ENCODE measurements at regions not wholly inside any gene's neighbourhood (a gene's known extent, or its start where the extent isn't known, plus 50 kb on each side); places are given as distances from the start of the nearest gene placed in this dataset.

DNA sequence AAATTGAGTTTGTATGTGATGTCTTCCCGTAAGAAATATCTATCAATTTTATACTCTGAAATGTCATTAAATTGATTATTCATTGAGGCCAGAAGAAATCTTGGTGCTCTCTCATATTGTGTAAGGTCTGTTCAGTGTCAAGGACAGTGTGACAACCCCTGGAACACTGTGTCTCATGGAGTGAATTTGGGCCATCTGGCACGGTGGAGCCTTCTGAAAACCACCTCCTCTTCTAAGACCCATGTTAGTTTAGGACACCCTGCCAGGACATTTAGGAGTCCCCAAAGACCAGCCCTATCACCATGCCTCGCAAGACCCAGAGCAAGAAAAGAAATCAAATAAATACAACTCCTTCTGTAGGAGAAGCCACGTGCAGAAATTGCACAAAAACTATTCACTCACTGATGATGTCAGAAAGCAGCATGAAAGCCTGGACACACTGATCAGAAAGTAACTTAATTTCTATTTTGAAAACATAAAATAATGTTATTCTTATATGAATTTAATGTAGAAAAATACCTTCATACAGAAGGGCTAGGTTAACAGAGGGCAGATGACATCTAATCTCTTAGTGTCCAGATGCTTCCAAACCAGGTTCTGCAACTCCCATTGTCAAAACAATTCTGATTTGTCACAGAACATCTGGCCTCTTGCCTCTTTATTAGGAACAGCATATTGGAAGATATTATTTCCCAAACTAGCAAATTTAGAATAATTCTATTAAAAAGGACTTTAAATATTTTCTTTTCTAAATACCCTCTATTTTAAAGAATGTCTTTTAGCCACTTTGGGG is 298.8 kb downstream of the NR2F1-AS1 start:
- ATAC-seq (replicated peaks in 1 of 2) (no peak), DNase-seq (no peak)
- H3K4me1 Mint-ChIP-seq (ENCODE audit: low read depth) = no peaks in the 10 kb centered on the region
- peaks cover 0 to 1% of the 10 kb centered on the region in 2 donors for H3K36me3 Mint-ChIP-seq (ENCODE audit: insufficient read depth in 2 of 2)
- no peak overlapping the region for H3K27ac Mint-ChIP-seq
- peaks cover 3 to 7% of the 10 kb centered on the region in 2 donors for H3K9me3 Mint-ChIP-seq
- H3K4me3 Mint-ChIP-seq = no peak overlapping the region
- H3K27me3 Mint-ChIP-seq (ENCODE audit: low read depth) = no peaks in the 10 kb centered on the region

DNA sequence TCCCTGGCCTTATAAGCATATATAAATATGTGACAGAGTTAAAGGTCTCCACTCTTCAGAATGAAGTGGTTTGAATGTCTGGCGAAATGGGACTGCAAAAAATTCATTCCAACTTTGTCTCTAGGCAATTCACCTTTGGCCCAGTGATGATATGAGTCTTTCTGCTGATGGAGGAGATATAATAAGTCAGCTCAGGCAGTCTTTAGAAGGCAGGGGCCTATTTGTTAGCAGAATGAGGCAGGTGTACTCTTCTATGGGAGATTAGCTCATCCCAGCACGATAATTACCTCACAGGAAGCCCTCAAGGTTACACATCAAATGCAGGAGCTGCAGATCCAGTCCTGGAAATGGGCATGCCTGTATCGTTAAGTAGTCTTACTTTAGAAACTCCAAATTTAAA is 300.5 kb downstream of the NR2F1-AS1 start:
- H3K4me3 Mint-ChIP-seq = no peak overlapping the region
- no peaks in the 10 kb centered on the region for H3K36me3 Mint-ChIP-seq (ENCODE audit: insufficient read depth in 2 of 2)
- peaks cover 0 to 2% of the 10 kb centered on the region in 2 donors for H3K9me3 Mint-ChIP-seq
- no peaks in the 10 kb centered on the region for H3K4me1 Mint-ChIP-seq (ENCODE audit: low read depth)
- H3K27me3 Mint-ChIP-seq (ENCODE audit: low read depth) = no peaks in the 10 kb centered on the region
- ATAC-seq (replicated peaks in 1 of 2) (no peak), DNase-seq (no peak)
- H3K27ac Mint-ChIP-seq = no peak overlapping the region

DNA sequence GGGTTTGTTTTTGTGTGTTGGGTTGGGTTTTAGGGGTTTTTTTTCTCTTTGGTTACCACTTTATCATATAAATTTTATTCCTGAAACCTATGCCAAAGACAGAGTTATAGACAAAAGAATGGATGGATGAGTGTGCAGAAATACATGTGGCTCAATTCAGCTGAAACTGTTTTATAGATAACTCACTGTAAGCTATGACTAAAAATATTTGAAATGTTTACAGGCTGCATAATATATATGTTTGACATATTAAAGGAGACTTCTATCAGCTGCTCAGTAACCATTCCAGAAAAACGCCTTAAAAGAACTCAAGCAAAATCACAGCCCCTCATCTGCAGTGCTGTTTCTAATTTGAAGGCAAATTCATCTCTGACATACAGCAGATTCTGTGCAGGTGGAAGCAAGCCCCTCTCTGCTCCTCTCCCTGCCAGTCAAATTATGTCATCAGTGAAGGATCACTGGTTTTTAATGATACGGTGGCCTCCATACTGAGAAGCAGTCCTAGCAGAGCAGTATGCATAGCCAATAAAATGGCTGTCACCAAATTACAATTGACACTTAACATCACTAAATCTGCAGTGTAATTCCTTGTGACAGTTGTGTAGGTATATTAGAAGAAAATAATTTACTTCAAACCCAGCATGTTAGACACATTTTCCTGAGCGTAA is 301.6 kb downstream of the NR2F1-AS1 start:
- Mint-ChIP-seq H3K4me1 (ENCODE audit: low read depth) (no peaks in the 10 kb centered on the region), H3K9me3 (no peaks in the 10 kb centered on the region), H3K4me3 (no peak overlapping the region), H3K27ac (no peak overlapping the region), H3K27me3 (ENCODE audit: low read depth) (no peaks in the 10 kb centered on the region), H3K36me3 (ENCODE audit: insufficient read depth in 2 of 2) (no peaks in the 10 kb centered on the region)
- no peak for ATAC-seq (replicated peaks in 1 of 2)
- no peak for DNase-seq

DNA sequence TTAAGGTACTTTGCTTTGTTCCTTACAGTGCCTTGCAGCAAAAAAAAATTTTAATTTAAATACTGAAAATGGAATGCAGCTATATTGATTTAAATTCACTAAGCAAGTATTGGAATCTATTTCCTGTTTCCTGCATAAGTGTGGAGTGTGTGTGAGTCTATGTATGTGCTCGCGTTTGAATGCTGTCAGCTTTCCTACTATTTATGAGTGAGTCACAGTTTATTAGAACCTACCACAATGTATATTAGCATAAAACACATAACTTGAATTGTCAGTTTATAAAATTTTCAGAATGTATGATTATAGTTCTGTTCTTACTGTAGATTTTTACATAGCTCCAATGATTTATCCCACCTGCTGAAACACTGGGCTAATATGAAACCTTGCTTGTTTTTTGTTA is 302.1 kb downstream of the NR2F1-AS1 start:
- Mint-ChIP-seq H3K9me3 (no peaks in the 10 kb centered on the region), H3K27me3 (ENCODE audit: low read depth) (no peaks in the 10 kb centered on the region), H3K27ac (no peak overlapping the region), H3K36me3 (ENCODE audit: insufficient read depth in 2 of 2) (no peaks in the 10 kb centered on the region), H3K4me3 (no peak overlapping the region), H3K4me1 (ENCODE audit: low read depth) (no peaks in the 10 kb centered on the region)
- ATAC-seq (replicated peaks in 1 of 2) = no peak
- no peak for DNase-seq

DNA sequence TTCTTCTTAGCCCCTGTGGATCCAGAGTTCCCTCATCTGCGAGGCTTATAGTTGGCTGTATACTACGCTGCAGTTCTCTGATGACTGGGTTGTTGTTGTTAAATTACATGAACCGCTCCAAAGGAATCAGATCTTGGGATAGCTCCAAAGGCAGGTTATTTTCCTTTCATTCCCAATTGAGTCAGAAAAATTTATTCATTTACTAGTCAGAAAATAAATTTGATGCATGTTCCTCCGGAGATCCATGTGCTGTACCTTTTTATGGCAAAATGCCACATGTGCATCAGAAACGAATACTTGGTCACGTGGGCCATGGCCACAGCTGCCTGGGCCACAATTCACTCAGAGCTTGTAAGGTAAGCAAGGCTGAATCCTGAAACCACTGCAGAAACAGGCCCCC is 304.0 kb downstream of the NR2F1-AS1 start:
- no peak overlapping the region for H3K27ac Mint-ChIP-seq
- H3K36me3 Mint-ChIP-seq (ENCODE audit: insufficient read depth in 2 of 2) = no peaks in the 10 kb centered on the region
- no peaks in the 10 kb centered on the region for H3K9me3 Mint-ChIP-seq
- DNase-seq (no peak), ATAC-seq (replicated peaks in 1 of 2) (no peak)
- no peaks in the 10 kb centered on the region for H3K27me3 Mint-ChIP-seq (ENCODE audit: low read depth)
- H3K4me3 Mint-ChIP-seq = no peak overlapping the region
- no peaks in the 10 kb centered on the region for H3K4me1 Mint-ChIP-seq (ENCODE audit: low read depth)

DNA sequence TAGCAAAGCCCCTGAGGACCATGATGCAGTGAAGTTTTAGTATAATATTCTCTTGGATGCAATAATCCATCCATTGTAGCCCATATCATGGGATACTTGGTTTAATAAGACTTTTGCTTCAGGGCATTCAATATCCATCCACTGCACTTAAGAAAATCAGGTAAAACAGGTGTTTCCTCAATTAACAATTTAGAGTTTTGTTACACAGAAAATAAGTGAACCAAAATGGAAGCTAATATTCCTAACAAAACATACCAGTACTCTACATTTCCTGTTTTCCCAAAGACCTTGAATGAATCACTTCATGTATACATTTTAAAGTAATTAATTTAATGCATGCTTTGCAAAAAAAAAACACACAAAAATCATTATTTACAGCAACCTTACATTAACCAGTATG is 305.6 kb downstream of the NR2F1-AS1 start:
- DNase-seq = no peak
- Mint-ChIP-seq H3K4me1 (ENCODE audit: low read depth) (no peaks in the 10 kb centered on the region), H3K36me3 (ENCODE audit: insufficient read depth in 2 of 2) (no peaks in the 10 kb centered on the region), H3K27me3 (ENCODE audit: low read depth) (no peaks in the 10 kb centered on the region), H3K9me3 (no peaks in the 10 kb centered on the region), H3K27ac (no peak overlapping the region), H3K4me3 (no peak overlapping the region)
- no peak for ATAC-seq (replicated peaks in 1 of 2)

DNA sequence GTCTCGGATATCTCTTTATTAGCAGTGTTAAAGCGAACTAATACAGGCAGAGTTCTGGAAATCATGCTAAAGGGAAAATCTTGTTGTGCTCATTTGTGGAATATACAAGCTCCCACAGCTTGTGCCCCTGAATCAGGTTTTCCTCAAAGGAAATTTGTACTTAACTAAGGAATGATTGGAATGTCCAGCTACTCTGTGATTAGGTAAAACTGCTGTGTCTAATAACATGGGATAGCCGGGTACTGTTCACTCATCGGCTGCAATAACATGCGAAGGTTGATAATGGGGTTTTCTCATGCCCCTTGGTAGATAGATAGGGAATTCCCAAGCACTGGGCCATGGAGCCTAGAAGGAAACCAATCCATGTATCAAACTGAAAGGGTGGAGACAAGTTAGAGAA is 306.7 kb downstream of the NR2F1-AS1 start:
- Mint-ChIP-seq H3K9me3 (no peaks in the 10 kb centered on the region), H3K4me3 (no peak overlapping the region), H3K36me3 (ENCODE audit: insufficient read depth in 2 of 2) (no peaks in the 10 kb centered on the region), H3K4me1 (ENCODE audit: low read depth) (no peaks in the 10 kb centered on the region), H3K27me3 (ENCODE audit: low read depth) (no peaks in the 10 kb centered on the region), H3K27ac (no peak overlapping the region)
- DNase-seq (no peak), ATAC-seq (replicated peaks in 1 of 2) (no peak)

DNA sequence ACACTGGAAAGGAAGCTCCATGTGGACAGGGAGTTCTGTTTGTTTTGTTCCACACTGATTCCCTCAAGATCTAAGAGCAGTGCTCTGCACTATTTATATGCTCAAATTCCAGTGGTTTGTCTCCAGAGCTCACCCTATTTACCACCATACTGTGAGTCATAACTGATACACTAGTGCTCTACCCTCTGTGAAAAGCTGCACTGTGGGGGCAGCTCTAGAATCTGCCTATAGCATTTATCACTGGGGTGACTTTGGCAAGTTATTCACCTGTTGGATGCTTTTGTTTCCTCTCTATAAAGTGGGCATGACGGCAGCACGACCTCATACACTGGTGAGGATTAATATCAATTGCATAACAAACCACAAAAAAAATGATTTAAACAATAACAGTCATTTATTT is 307.8 kb downstream of the NR2F1-AS1 start:
- Mint-ChIP-seq H3K27ac (no peak overlapping the region), H3K4me3 (no peak overlapping the region), H3K4me1 (ENCODE audit: low read depth) (no peaks in the 10 kb centered on the region), H3K27me3 (ENCODE audit: low read depth) (no peaks in the 10 kb centered on the region), H3K9me3 (peaks cover 2 to 3% of the 10 kb centered on the region in 2 donors), H3K36me3 (ENCODE audit: insufficient read depth in 2 of 2) (peaks cover 0 to 1% of the 10 kb centered on the region in 2 donors)
- DNase-seq (no peak), ATAC-seq (replicated peaks in 1 of 2) (no peak)

DNA sequence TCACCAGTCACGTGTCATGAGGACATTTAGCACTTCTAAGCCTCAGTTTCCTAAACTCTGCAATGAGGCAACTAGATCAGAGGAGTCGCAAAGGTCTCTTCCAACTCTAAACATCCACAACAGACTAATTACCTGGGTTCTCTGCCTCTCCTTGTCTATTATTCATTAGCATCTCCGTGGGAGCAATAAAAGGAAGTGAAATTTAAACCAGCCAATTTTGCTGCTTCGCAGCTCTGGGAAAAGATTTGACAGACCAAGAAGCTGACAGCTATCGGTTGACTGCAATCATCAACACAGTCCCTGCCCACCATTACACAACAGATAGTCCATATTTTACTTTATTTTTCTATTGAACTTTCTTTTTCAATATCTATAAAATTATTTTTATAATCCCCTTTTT is 308.9 kb downstream of the NR2F1-AS1 start:
- no peak overlapping the region for H3K27ac Mint-ChIP-seq
- no peak for DNase-seq
- no peaks in the 10 kb centered on the region for H3K27me3 Mint-ChIP-seq (ENCODE audit: low read depth)
- H3K9me3 Mint-ChIP-seq = peaks cover 2 to 3% of the 10 kb centered on the region in 2 donors
- no peak for ATAC-seq (replicated peaks in 1 of 2)
- peaks cover 0 to 1% of the 10 kb centered on the region in 2 donors for H3K36me3 Mint-ChIP-seq (ENCODE audit: insufficient read depth in 2 of 2)
- H3K4me3 Mint-ChIP-seq = no peak overlapping the region
- no peaks in the 10 kb centered on the region for H3K4me1 Mint-ChIP-seq (ENCODE audit: low read depth)

DNA sequence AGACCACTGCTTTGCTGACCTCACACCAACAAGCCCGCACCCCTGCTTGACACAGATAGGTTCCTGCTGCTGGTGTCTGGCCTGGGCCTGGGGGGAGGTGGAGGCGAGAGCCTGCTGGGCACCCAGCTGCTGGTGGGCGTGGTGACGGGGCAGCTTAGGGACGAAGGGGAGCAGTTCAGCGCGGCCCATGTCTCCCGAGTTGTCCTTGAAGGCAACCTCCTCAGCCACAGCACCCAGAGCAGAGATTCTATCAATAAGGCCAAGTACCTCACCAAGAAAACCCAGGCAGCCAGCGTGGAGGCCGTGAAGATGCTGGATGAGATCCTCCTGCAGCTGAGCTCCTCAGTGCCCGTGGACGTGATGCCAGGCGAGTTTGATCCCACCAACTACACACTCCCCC is 313.3 kb downstream of the NR2F1-AS1 start:
- ATAC-seq (replicated peaks in 1 of 2) (no peak), DNase-seq (no peak)
- Mint-ChIP-seq H3K4me3 (no peak overlapping the region), H3K27me3 (ENCODE audit: low read depth) (no peaks in the 10 kb centered on the region), H3K27ac (no peak overlapping the region), H3K36me3 (ENCODE audit: insufficient read depth in 2 of 2) (peaks cover 0 to 1% of the 10 kb centered on the region in 2 donors), H3K4me1 (ENCODE audit: low read depth) (no peaks in the 10 kb centered on the region), H3K9me3 (peaks cover 2 to 3% of the 10 kb centered on the region in 2 donors)

DNA sequence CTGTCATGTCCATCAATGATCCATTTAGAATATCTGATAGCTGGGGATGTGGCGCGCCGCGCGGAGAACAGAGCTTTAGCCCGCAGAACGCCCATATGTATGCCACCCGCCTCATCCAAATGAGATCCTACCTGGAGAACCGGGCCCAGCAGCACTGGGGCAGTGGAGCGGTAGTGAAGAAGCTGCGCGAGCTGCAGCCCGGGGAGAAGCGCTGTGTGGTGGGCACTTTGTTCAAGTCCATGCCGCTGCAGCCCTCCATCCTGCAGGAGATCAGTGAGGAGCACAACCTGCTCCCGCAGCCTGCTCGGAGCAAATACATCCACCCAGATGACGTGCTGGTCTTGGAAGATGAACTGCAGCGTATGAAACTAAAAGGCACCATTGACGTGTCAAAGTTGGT is 313.7 kb downstream of the NR2F1-AS1 start:
- DNase-seq (no peak), ATAC-seq (replicated peaks in 1 of 2) (no peak)
- Mint-ChIP-seq H3K9me3 (peaks cover 2 to 3% of the 10 kb centered on the region in 2 donors), H3K4me3 (no peak overlapping the region), H3K4me1 (ENCODE audit: low read depth) (no peaks in the 10 kb centered on the region), H3K27ac (no peak overlapping the region), H3K27me3 (ENCODE audit: low read depth) (no peaks in the 10 kb centered on the region), H3K36me3 (ENCODE audit: insufficient read depth in 2 of 2) (peaks cover 0 to 1% of the 10 kb centered on the region in 2 donors)

DNA sequence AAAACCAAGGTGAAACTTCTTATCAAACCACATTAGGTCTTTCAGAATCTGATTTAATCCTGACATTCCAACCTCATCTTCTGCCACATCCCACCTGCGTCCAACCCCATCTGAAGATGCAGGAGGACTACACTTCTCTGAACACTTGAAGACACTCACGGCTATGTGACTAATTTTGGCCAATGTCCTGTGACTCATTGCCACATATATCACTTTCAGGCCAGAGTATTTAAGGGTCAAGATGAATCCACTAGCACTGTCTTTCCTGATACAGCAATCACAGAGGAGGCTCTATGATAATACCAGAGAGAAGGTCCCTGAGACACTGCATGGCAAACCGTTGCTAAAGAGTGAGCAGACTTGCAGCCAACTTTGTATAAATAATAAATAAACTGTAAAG is 323.4 kb downstream of the NR2F1-AS1 start:
- ATAC-seq (replicated peaks in 1 of 2) (no peak), DNase-seq (no peak)
- Mint-ChIP-seq H3K27ac (no peak overlapping the region), H3K4me1 (ENCODE audit: low read depth) (no peaks in the 10 kb centered on the region), H3K36me3 (ENCODE audit: insufficient read depth in 2 of 2) (no peaks in the 10 kb centered on the region), H3K4me3 (no peak overlapping the region), H3K9me3 (peaks cover 3 to 4% of the 10 kb centered on the region in 2 donors), H3K27me3 (ENCODE audit: low read depth) (no peaks in the 10 kb centered on the region)

DNA sequence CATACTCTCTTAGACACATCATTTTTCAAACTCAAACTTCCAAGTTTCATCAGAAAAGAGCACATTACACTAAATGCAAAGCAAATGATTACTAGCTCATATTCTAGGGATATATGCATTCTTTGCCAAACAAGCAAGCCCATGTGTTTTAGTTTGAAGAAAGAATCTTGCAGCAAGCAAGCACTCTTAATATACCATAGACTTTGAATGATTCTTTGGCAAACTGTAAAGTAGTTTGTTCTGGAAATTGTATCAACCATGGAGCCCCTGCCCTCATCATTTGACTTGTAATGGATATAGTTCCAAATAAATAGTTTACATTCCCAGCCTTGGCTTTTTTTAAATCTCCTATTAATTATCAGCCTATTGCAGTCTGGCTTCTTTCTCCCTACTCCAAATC is 325.2 kb downstream of the NR2F1-AS1 start:
- Mint-ChIP-seq H3K9me3 (peaks cover 3 to 4% of the 10 kb centered on the region in 2 donors), H3K4me1 (ENCODE audit: low read depth) (no peaks in the 10 kb centered on the region), H3K27ac (no peak overlapping the region), H3K4me3 (no peak overlapping the region), H3K36me3 (ENCODE audit: insufficient read depth in 2 of 2) (no peaks in the 10 kb centered on the region), H3K27me3 (ENCODE audit: low read depth) (no peaks in the 10 kb centered on the region)
- no peak for ATAC-seq (replicated peaks in 1 of 2)
- DNase-seq = no peak

DNA sequence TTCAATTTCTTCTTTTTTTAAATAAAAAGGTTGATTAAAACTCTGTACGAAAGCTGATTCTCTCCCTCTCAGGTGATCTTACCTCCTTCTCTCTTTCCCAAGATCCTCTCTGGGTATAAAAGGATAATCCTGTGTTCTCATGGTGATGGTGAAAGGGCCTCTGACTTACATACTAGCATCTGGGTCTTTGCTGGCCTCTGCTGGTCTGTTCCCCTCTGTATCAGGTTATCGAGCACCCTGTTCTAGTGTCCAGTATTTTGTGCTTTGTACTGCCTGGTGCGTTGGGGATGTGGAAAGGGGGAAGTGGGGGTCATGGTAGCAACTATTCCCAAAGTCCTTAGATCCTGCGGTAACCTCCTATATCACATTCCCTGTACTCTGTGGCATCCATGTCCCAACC is 328.9 kb downstream of the NR2F1-AS1 start:
- ATAC-seq (replicated peaks in 1 of 2) (no peak), DNase-seq (no peak)
- Mint-ChIP-seq H3K27ac (no peak overlapping the region), H3K27me3 (ENCODE audit: low read depth) (no peaks in the 10 kb centered on the region), H3K9me3 (peaks cover 0 to 2% of the 10 kb centered on the region in 2 donors), H3K36me3 (ENCODE audit: insufficient read depth in 2 of 2) (no peaks in the 10 kb centered on the region), H3K4me3 (no peak overlapping the region), H3K4me1 (ENCODE audit: low read depth) (no peaks in the 10 kb centered on the region)
